ENCODE measurements at regions not wholly inside any gene's neighbourhood (a gene's known extent, or its start where the extent isn't known, plus 50 kb on each side); places are given as distances from the start of the nearest gene placed in this dataset.

GRCh38 chr2:205913668-205914067 is 172.3 kb downstream of the INO80D start:
- TF ChIP-seq, protein P1, sequence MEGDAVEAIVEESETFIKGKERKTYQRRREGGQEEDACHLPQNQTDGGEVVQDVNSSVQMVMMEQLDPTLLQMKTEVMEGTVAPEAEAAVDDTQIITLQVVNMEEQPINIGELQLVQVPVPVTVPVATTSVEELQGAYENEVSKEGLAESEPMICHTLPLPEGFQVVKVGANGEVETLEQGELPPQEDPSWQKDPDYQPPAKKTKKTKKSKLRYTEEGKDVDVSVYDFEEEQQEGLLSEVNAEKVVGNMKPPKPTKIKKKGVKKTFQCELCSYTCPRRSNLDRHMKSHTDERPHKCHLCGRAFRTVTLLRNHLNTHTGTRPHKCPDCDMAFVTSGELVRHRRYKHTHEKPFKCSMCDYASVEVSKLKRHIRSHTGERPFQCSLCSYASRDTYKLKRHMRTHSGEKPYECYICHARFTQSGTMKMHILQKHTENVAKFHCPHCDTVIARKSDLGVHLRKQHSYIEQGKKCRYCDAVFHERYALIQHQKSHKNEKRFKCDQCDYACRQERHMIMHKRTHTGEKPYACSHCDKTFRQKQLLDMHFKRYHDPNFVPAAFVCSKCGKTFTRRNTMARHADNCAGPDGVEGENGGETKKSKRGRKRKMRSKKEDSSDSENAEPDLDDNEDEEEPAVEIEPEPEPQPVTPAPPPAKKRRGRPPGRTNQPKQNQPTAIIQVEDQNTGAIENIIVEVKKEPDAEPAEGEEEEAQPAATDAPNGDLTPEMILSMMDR (IDR thresholded peaks at IDR 0.05): no peak
- TF ChIP-seq TCF7 (CRISPR knock-in tag; IDR thresholded peaks at IDR 0.05; ENCODE audit: low read depth): no peak
- no peak for TF ChIP-seq ELF4 (CRISPR knock-in tag; IDR thresholded peaks at IDR 0.05; ENCODE audit: low read depth)
- no peak for TF ChIP-seq ATF2 (CRISPR knock-in tag; IDR thresholded peaks at IDR 0.05; ENCODE audit: borderline replicate concordance, low read depth)
- TF ChIP-seq CREM (CRISPR knock-in tag; IDR thresholded peaks at IDR 0.05): no peak
- TF ChIP-seq, protein P2, sequence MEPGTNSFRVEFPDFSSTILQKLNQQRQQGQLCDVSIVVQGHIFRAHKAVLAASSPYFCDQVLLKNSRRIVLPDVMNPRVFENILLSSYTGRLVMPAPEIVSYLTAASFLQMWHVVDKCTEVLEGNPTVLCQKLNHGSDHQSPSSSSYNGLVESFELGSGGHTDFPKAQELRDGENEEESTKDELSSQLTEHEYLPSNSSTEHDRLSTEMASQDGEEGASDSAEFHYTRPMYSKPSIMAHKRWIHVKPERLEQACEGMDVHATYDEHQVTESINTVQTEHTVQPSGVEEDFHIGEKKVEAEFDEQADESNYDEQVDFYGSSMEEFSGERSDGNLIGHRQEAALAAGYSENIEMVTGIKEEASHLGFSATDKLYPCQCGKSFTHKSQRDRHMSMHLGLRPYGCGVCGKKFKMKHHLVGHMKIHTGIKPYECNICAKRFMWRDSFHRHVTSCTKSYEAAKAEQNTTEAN (CRISPR knock-in tag; IDR thresholded peaks at IDR 0.05): no peak
- no peak for TF ChIP-seq ZBTB21 (CRISPR knock-in tag; IDR thresholded peaks at IDR 0.05; ENCODE audit: borderline replicate concordance)
- TF ChIP-seq MLX (CRISPR knock-in tag; IDR thresholded peaks at IDR 0.05): no peak
- no peak for TF ChIP-seq ESRRA (CRISPR knock-in tag; IDR thresholded peaks at IDR 0.05; ENCODE audit: borderline replicate concordance)

Measured in WTC11 (cell line).